ENCODE measurements at regions not wholly inside any gene's neighbourhood (a gene's known extent, or its start where the extent isn't known, plus 50 kb on each side); places are given as distances from the start of the nearest gene placed in this dataset.

- TF ChIP-seq POLR2A (IDR thresholded peaks at IDR 0.05) (no peak), CTCF (IDR thresholded peaks at IDR 0.05) (no peak), POLR2AphosphoS5 (IDR thresholded peaks at IDR 0.05) (no peak)
Measured at GRCh38 chr1:229716704-229717103, 90.7 kb downstream of the URB2 start.
